WERI-Rb-1 (cell line): ENCODE measurements at regions not wholly inside any gene's neighbourhood (a gene's known extent, or its start where the extent isn't known, plus 50 kb on each side); places are given as distances from the start of the nearest gene placed in this dataset.
"Not testable (repeated sequence)": the region's sequence is repeated elsewhere in the genome, so short reads cannot be mapped to it uniquely, and the experiment has no call there.

Source experiments
- DNase-seq: peaks from one replicate; pipeline ENCODE4 v3.0.0-alpha.2; 2020
- H3K27ac ChIP-seq: fragments of 250-450 bp; sonication (Bioruptor Pico); 2 replicates; pipeline ENCODE4 v1.5.1; 2020; ENCODE audit warnings: mild to moderate bottlenecking, moderate library complexity
- H3K27me3 ChIP-seq: fragments of 250-450 bp; sonication (Bioruptor Pico); 2 replicates; pipeline ENCODE4 v1.5.1; 2021; ENCODE audit warnings: mild to moderate bottlenecking, low read depth, moderate library complexity; ENCODE audit not compliant: insufficient read depth, severe bottlenecking
- H3K36me3 ChIP-seq: fragments of 250-450 bp; sonication (Bioruptor Pico); 2 replicates; pipeline ENCODE4 v1.5.1; 2020; ENCODE audit warnings: mild to moderate bottlenecking, moderate library complexity
- H3K4me3 ChIP-seq: 2 replicates; pipeline ENCODE4 v1.5.1; 2011; ENCODE audit warnings: low read depth, mild to moderate bottlenecking, control low read depth, low read length
- H3K9me3 ChIP-seq: fragments of 250-450 bp; sonication (Bioruptor Pico); 2 replicates; pipeline ENCODE4 v1.5.1; 2021; ENCODE audit warnings: mild to moderate bottlenecking, moderate library complexity; ENCODE audit not compliant: severe bottlenecking
- TF ChIP-seq, protein P1 (sequence below): IDR thresholded peaks from 2 replicates; pipeline ENCODE4 v1.5.1; 2011; ENCODE audit warnings: low read depth, mild to moderate bottlenecking, control low read depth, inconsistent platforms, low read length

DNA sequence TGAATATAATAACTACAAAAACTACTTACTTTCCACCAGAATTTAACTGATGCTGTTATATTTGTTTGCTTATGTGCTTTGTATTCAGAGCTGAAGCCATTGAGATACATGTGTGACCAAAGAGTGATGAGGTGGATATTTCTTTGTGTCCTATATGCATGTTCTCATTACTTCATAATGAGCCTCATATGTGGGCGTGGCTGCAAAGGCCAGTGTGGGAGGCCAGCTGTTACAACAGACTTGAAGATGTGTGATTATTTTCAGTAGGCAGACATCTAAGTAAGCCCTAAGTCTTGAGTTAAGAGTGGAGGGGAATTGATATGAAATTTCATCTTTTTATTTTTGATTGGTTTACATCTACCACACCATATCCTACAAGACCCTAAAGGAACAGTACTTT, 163.3 kb upstream of the PRSS12 start:
- DNase-seq, H3K27ac ChIP-seq, H3K9me3 ChIP-seq, H3K36me3 ChIP-seq, H3K27me3 ChIP-seq, H3K4me3 ChIP-seq: not testable (repeated sequence)

DNA sequence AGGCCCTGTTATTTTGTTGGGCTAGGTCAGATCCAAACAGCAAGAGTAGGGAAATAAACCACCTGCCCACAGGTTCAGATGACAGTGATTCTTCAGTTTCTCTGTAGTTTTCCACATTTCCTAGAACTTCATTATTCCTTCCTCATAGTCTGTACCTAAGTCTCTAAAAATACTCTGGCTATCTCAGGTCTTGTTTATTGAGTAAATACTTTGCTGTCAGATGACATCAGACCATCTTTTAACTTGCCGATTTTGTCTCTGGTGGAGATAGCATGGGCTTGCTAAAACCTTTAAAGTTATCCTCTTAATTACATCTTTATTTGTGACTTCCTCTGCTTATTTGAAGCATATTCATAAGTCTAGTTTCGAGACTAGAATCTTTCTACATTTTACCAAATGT, 155.1 kb upstream of the METTL14 start:
- H3K27ac ChIP-seq, H3K36me3 ChIP-seq, H3K9me3 ChIP-seq, DNase-seq, H3K27me3 ChIP-seq, H3K4me3 ChIP-seq: not testable (repeated sequence)

DNA sequence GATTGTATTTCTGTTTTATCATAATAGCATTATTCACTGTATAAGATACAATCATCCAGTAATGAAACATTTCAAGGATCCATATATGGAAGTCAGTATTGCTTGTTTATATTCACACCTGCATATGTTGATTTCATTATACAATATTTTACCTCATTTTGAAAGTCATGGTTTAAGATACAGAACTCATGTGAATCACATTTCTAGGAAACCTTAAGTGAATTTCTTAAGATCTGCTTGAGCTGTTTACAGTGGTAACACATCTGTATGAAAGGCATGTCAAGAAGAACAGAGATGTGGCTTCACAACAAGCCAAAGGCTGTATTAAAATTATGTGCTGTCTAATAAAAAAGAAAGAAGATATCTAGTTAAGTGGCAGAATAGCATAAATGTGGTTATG, 153.2 kb upstream of the METTL14 start:
- H3K27me3 ChIP-seq, H3K4me3 ChIP-seq, H3K9me3 ChIP-seq, H3K36me3 ChIP-seq, DNase-seq, H3K27ac ChIP-seq: not testable (repeated sequence)

DNA sequence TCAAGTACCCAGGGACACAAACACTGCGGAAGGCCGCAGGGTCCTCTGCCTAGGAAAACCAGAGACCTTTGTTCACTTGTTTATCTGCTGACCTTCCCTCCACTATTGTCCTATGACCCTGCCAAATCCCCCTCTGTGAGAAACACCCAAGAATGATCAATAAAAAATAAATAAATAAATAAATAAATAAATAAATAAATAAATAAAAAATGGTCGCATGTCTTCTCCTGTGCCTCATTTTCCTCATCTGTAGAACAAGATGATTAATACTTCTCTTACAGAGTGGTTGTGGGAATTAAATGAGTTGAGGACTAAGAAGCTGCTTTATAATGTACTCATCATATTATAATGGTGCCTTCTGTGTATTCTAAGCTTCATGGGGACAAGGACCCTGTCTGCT, 149.4 kb upstream of the METTL14 start:
- DNase-seq, H3K36me3 ChIP-seq, H3K27me3 ChIP-seq, H3K9me3 ChIP-seq, H3K4me3 ChIP-seq, H3K27ac ChIP-seq: not testable (repeated sequence)

DNA sequence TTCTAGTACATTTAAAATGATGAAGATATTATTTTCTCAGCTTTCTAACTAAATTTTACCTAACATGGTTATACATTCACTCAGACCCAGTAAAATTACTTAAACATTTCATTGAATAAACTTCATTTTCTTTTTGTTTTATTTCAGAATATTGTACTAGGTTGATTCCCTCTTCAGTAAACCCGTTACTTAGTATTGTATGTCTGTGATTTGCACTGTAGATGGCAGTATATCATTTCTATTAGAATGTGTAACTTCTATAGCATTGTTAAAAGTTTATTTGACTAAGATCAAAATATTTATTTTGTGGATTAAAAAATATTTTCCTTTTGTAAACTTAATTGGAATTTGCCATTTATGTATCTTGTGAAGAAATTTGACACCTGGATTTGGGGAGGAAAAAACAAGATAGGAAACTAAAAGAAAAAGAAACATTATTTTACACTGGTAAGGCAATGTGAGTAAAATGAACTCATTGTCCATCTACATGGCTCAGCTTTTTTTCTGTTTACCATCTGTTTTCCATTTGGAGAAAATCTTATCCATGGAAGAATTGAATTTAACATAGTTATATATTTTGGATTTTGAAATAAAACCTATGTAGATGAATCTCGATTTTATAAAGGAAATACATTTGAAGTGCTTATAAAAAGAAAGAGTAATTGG, 145.6 kb upstream of the METTL14 start:
- H3K36me3 ChIP-seq, DNase-seq, H3K27ac ChIP-seq, H3K27me3 ChIP-seq, H3K4me3 ChIP-seq, H3K9me3 ChIP-seq: not testable (repeated sequence)

DNA sequence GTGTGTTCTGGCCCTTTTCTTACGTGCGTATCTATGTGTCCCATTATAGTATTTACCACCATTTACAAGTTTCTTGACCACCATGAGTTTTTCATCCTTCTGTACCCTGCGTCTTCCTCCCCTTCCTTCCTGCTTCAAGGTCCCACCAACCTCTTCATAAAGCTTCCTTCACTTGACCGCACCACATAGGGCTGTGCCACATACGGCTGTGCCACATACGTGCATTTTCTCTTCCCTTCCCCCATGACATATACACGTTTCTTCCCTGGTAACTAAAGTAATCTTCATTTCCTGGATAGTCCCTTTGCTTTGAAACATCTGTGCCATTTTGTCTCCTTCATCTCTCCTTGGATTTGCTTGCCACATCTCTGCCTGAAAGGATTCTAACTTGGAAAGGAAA, 128.6 kb upstream of the METTL14 start:
- not testable (repeated sequence) for H3K27me3 ChIP-seq, H3K9me3 ChIP-seq, H3K36me3 ChIP-seq, H3K4me3 ChIP-seq, H3K27ac ChIP-seq, DNase-seq

DNA sequence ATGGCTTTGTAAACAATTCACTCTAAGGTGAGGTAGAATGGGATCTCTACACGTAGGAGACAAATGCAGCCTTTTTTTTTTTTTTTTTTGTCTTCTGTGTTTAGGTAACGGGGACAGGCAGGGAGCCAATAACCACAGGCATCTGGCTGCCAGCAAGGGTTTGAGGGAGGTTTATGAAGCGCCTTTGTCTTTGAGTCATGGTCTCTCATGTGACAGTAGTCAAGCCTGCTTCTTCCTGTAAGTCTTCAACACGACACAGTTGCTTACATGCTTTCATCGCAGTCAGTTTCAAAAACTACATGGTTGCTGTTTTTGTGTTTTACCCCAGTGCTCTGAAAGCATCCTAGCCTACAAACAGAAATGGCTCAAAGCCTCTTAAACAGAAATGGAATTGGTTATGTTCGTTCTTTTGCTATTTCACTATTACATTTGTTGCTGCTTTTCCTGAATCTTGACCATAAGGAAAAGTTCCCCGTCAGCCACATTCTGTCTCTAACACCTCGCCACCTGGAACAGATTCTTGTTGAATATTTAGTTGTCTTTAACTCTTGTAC, 127.8 kb upstream of the METTL14 start:
- Histone ChIP-seq H3K9me3 (no peaks in the 10 kb centered on the region), H3K27ac (no peak overlapping the region), H3K36me3 (no peaks in the 10 kb centered on the region), H3K27me3 (no peaks in the 10 kb centered on the region), H3K4me3 (no peak overlapping the region)
- no peak for DNase-seq
- TF ChIP-seq, protein P1, sequence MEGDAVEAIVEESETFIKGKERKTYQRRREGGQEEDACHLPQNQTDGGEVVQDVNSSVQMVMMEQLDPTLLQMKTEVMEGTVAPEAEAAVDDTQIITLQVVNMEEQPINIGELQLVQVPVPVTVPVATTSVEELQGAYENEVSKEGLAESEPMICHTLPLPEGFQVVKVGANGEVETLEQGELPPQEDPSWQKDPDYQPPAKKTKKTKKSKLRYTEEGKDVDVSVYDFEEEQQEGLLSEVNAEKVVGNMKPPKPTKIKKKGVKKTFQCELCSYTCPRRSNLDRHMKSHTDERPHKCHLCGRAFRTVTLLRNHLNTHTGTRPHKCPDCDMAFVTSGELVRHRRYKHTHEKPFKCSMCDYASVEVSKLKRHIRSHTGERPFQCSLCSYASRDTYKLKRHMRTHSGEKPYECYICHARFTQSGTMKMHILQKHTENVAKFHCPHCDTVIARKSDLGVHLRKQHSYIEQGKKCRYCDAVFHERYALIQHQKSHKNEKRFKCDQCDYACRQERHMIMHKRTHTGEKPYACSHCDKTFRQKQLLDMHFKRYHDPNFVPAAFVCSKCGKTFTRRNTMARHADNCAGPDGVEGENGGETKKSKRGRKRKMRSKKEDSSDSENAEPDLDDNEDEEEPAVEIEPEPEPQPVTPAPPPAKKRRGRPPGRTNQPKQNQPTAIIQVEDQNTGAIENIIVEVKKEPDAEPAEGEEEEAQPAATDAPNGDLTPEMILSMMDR: no peak

DNA sequence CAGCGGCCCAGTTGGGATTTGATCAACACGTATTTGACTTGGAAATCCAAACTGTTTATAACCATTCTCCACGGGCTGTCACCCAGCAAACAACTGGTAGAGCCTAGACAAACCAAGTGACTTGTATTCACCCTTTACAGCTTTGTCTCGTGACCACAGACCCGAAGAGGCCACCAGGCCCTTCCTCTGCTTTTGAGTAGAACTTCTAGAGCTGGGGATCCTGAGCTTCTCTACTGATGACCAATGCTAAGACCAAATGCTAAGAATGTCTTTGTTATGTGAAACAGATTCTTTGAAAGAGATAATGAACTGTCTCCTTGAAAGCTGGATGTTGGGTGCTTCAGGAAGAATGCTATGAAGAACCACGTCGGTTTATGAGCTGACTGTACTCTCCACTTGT, 127.0 kb upstream of the METTL14 start:
- H3K9me3 ChIP-seq, DNase-seq, H3K27ac ChIP-seq, H3K36me3 ChIP-seq, H3K27me3 ChIP-seq, H3K4me3 ChIP-seq: not testable (repeated sequence)

DNA sequence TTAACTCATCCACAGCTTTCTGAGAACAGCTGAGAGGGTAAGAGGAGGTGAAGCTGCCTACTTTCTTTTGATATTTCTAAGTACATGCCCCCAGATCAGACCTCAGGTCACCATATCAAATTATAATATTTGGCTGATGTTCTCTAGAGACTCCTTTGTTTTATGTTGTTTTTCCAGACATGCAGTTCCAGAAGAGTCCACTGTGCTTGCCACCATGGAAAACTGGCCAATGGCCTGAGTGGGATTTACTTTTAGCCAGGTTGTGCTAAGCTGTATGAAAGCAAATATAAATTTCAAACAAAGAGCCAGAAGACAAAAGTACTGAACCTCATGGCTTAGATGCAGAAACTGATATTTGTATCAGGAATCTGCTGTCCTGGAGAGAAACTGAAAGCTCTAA, 123.6 kb upstream of the METTL14 start:
- not testable (repeated sequence) for H3K27ac ChIP-seq, H3K36me3 ChIP-seq, DNase-seq, H3K9me3 ChIP-seq, H3K4me3 ChIP-seq, H3K27me3 ChIP-seq

DNA sequence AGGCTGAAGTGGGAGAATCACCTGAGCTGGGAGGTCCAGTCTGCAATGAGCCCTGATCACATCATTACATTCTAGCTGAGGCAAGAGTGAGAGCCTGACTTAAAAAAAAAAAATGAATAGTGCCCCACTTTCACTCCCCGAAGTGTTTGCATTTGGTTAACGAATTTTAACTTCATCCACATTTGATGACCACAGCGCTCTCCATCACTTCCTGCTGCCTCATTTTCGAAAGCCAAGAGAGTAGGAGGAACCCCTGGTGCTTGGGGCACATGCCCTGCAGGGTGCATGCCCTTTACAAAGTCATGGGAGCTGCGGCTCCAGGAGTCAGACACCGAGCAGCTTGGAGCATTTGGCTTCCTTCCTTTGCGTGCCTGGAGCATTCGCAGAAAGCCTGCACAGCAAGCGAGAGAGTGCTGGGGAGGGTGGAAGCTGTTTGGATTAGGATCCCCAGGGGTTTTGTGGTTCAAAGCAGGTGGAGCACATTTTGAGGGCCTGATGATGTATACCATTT, 119.1 kb upstream of the METTL14 start:
- not testable (repeated sequence) for H3K9me3 ChIP-seq, H3K27ac ChIP-seq, DNase-seq, H3K27me3 ChIP-seq, H3K36me3 ChIP-seq, H3K4me3 ChIP-seq

DNA sequence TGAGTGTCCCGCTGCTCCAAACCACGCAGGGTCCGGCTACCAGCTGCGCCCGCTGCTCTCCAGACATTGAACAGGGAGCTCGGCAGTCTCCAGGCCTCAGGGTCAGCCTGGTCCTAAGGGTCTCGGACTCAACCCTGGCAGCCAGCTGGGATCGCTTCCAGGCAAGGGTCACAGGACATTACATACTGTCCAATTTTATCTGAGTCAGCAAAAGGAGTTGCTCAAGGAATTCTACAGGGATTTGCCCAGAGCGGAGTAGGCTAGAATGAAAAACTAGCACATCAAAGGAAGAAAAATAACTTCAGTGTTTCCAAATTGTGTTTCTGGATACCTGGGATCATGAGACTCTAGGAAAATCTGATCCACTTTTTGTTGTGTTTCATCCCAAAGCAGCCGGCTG, 112.2 kb upstream of the METTL14 start:
- not testable (repeated sequence) for H3K27me3 ChIP-seq, H3K36me3 ChIP-seq, DNase-seq, H3K9me3 ChIP-seq, H3K4me3 ChIP-seq, H3K27ac ChIP-seq

DNA sequence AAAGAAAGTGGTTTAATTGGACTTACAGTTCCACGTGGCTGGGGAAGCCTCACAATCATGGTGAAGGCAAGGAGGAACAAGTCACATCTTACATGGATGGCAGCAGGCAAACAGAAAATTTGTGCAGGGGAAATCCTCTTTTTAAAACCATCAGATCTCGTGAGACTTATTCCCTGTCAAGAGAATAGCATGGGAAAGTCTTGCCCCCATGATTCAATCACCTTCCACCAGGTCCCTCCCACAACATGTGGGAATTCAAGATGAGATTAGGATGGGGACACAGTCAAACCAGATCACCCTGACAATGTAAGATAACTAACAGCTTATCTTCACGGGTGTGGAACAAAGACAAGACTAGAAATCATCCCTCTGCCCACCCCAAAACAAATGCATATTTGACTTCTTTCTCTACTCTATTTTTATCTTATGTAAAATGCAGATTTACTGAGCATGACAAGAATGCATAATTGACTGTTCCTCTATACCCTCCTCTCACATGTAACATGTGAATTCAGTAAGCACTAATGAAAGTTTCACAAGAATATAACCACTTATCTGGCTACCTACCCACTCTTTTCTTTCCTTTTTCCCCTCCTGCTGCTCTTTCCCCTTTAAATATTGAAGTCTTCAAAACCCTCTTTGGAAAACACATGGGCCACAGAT, 110.8 kb upstream of the METTL14 start:
- H3K36me3 ChIP-seq, H3K27ac ChIP-seq, H3K4me3 ChIP-seq, DNase-seq, H3K9me3 ChIP-seq, H3K27me3 ChIP-seq: not testable (repeated sequence)

DNA sequence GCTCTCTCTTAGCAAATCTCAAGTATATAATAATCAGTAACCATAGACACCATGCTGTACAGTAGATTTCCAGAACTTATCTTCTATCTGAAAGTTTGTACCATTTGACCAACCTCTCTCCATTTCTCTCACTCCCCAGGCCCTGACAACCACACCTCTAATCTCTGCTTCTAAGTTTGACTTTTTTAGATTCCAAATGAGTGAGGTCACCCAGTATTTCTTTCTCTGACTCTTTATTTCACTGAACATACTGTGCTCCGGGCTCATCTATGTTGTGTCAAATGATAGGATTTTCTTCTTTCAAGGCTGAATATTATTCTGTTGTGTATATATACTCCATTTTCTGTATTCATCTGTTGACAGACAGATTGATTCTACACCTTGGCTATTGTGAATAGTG, 110.1 kb upstream of the METTL14 start:
- H3K27ac ChIP-seq, H3K9me3 ChIP-seq, DNase-seq, H3K36me3 ChIP-seq, H3K27me3 ChIP-seq, H3K4me3 ChIP-seq: not testable (repeated sequence)

DNA sequence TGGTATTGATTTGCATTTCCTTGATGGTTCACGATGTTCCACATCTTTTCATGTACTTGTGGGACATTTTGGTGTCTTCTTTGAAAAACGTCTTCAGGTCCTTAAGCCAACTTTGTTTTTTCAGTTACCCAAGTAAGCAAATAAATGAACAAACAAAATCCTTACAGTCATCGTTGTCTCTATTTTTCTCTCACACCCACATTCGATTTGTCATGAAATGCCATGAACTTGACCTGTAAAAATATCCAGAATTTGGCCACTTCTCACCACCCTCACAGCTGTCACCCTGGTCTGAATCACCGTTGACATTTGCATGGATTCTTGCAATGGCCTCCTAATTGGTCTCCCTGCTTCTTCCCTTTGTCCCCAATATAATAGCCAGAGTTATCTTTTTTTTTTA, 109.5 kb upstream of the METTL14 start:
- H3K9me3 ChIP-seq, H3K4me3 ChIP-seq, H3K27ac ChIP-seq, DNase-seq, H3K36me3 ChIP-seq, H3K27me3 ChIP-seq: not testable (repeated sequence)
